ENCODE measurements at regions not wholly inside any gene's neighbourhood (a gene's known extent, or its start where the extent isn't known, plus 50 kb on each side); places are given as distances from the start of the nearest gene placed in this dataset.

- TF ChIP-seq CTCF (IDR thresholded peaks at IDR 0.05), result no peak
- TF ChIP-seq USF1 (CRISPR knock-in tag; IDR thresholded peaks at IDR 0.05), result no peak
- TF ChIP-seq RELA (CRISPR knock-in tag; IDR thresholded peaks at IDR 0.05; ENCODE audit: borderline replicate concordance), result no peak
- TF ChIP-seq SOX15 (CRISPR knock-in tag; IDR thresholded peaks at IDR 0.05), result no peak
- no peak for TF ChIP-seq ATF3 (CRISPR knock-in tag; conservative IDR thresholded peaks at IDR 0.05)
- TF ChIP-seq ZBTB43 (CRISPR knock-in tag; IDR thresholded peaks at IDR 0.05), result no peak
- no peak for TF ChIP-seq PREB (CRISPR knock-in tag; IDR thresholded peaks at IDR 0.05; ENCODE audit: borderline replicate concordance)
- TF ChIP-seq MAX (CRISPR knock-in tag; IDR thresholded peaks at IDR 0.05), result no peak
- TF ChIP-seq ARID4B (CRISPR knock-in tag; IDR thresholded peaks at IDR 0.05; ENCODE audit: borderline replicate concordance), result no peak
These were observed 253.9 kb upstream of the KLHL29 start for GRCh38 chr2:23131066-23131575.

Measured in WTC11 (cell line).